WTC11 (cell line): ENCODE measurements at regions not wholly inside any gene's neighbourhood (a gene's known extent, or its start where the extent isn't known, plus 50 kb on each side); places are given as distances from the start of the nearest gene placed in this dataset.

Experiments
- CTCF ChIP-seq: fragments of 200-600 bp; IDR thresholded peaks from 2 replicates; pipeline ENCODE4 v1.8.0; 2022; ENCODE audit warnings: antibody characterized with exemption
- IRF2 ChIP-seq: sonication (generic); formaldehyde crosslinking; IDR thresholded peaks from 2 replicates; pipeline ENCODE4 v1.8.0; 2022; ENCODE audit warnings: low read depth, missing genetic modification reagents, borderline replicate concordance
- NR1H2 ChIP-seq: sonication (generic); formaldehyde crosslinking; IDR thresholded peaks from 2 replicates; pipeline ENCODE4 v1.9.0; 2021; ENCODE audit warnings: mild to moderate bottlenecking, moderate library complexity, missing genetic modification reagents
- NR3C1 ChIP-seq: sonication (generic); formaldehyde crosslinking; conservative IDR thresholded peaks from 2 replicates; pipeline ENCODE4 v1.8.1; 2023; ENCODE audit warnings: low read depth, mild to moderate bottlenecking, missing genetic modification reagents
- USF2 ChIP-seq: sonication (generic); formaldehyde crosslinking; IDR thresholded peaks from 2 replicates; pipeline ENCODE4 v1.8.1; 2023; ENCODE audit warnings: mild to moderate bottlenecking, missing genetic modification reagents, moderate library complexity
- TF ChIP-seq, protein P1 (sequence below): fragments of 250-450 bp; sonication (Bioruptor Pico); IDR thresholded peaks from 2 replicates; pipeline ENCODE4 v2.1.2; 2022; ENCODE audit warnings: mild to moderate bottlenecking, moderate library complexity

DNA sequence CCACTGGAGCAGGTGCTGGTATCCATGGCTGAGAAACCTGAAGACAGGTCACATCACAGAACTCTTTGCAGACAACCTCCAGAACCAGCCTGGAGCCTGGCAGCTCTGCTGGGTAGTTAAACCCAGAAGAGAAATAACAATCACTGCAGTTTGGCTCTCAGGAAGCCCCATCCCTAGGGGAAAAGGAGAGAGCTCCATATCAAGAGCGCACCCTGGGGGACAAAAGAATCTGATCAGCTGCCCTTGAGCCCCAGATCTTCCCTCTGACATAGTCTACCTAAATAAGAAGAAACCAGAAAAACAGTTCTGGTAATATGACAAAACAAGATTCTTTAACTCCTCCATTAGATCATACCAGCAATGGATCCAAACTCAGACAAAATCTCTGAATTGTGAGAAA, 823.2 kb upstream of the FRG1 start:
- no peak for TF ChIP-seq CTCF
- TF ChIP-seq NR3C1 = no peak
- TF ChIP-seq, protein P1, sequence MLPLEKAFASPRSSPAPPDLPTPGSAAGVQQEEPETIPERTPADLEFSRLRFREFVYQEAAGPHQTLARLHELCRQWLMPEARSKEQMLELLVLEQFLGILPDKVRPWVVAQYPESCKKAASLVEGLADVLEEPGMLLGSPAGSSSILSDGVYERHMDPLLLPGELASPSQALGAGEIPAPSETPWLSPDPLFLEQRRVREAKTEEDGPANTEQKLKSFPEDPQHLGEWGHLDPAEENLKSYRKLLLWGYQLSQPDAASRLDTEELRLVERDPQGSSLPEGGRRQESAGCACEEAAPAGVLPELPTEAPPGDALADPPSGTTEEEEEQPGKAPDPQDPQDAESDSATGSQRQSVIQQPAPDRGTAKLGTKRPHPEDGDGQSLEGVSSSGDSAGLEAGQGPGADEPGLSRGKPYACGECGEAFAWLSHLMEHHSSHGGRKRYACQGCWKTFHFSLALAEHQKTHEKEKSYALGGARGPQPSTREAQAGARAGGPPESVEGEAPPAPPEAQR = no peak
- no peak for TF ChIP-seq USF2 (CRISPR knock-in tag)
- no peak for TF ChIP-seq IRF2 (CRISPR knock-in tag)
- no peak for TF ChIP-seq NR1H2 (CRISPR knock-in tag)
